GM18499 (cell line): ENCODE measurements at regions not wholly inside any gene's neighbourhood (a gene's known extent, or its start where the extent isn't known, plus 50 kb on each side); places are given as distances from the start of the nearest gene placed in this dataset.
"Not testable (repeated sequence)": the region's sequence is repeated elsewhere in the genome, so short reads cannot be mapped to it uniquely, and the experiment has no call there.

Source experiments
- ATAC-seq: cut with Tn5 transposase; IDR thresholded peaks from one replicate; pipeline ENCODE4 v1.9.1; 2021; ENCODE audit warnings: moderate number of reproducible peaks; ENCODE audit not compliant: insufficient read depth, unreplicated experiment

DNA sequence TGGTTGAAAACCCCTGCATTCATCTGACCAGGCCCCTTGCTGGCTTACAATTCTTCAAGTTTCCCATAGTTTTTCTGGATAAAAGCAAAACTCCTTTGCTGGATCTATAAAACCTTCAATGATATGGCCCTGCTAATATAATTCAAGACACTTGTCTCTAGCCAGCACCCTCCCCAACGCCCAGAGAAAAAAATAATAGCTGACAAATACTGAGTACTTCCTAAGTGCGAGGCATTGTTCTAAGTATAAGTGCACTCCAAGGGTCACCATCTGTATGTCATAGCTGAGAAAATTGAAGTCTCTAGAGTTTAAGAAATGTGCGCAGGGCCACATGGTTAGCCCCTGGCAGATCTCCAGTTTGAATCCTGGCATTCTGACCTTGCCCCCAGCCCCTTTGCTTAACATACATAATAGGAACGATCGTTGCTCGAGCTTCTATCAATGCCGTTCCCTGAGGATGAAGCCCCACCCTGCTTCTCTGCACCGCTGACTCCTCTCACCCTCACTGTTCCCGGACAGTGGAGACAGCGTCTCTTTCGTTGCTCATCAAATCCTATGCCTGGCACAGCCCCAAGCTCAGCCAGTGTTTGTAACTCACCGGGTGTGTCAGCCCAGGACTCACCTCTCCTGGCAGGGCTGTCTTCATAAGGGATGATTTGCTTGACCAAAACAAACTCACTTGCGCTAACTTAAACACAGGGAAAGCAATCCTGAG, 377.1 kb upstream of the PROK2 start:
- ATAC-seq: no peak

DNA sequence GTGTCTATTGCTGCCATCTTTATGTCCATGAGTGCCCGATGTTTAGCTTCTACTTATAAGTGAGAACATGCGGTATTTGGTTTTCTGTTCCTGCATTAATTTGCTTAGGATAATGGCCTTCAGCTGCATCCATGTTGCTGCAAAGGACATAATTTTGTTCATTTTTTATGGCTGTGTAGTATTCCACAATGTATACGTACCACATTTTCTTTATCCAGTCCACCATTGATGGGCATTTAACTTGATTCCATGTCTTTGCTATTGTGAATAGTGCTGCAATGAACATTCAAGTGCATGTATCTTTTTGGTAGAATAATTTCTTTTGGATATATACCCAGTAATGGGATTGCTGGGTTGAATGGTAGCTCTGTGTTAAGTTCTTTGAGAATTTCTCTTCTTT, 376.3 kb upstream of the PROK2 start:
- ATAC-seq: not testable (repeated sequence)

DNA sequence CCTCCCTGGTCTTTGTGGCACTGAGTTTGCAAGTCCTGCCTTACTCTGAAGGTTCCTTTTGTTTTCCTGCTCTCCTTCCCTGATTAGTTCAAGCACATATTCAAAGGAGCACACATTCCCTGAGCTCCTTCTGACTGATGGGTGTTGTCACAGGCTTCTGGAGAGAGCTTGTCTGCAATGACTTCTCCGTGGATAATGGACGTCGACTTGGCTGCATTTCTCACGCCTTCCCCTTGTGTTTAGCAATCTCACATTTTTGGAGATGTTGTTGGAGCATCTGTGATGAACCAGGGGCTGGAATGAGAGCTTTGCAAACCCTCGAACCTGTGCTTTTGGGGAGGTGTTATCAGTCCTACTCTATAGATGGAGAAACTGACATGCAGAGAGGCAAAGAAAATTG, 375.4 kb upstream of the PROK2 start:
- ATAC-seq: no peak

GRCh38 chr3:72159487-72159886, 374.5 kb upstream of the PROK2 start:
- no peak for ATAC-seq

DNA sequence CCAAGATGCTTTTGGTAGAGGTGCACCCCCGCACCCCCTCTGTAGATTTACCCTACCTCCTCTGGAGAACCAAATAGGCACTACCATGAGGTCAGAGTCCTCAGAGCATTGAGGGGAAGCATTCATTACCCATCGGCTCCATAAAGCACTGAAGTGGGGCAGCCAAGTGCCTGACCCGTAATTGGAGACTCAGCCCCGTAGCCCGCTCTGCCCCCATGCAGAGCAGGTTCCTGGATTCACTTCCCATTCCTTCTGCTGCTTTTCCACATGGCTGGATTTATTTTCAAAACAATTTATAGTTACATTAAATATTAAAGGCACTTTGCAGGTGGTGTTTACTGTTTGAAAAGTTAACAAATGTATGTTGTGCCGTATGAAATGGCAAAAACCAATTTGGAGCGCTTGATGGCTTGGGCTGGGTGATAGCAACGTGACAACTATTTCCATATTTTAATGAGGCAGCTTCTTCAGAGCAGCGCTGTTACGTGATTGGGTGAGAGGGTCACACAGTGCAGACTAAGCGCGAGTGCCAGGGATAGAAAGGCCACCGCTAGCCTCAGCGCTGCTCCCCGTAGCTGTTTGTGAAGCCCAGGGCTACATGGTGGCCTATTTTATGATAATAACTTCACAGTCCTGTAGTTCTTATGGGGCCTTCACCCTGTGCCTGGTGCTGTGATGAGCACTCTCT, 373.8 kb upstream of the PROK2 start:
- ATAC-seq: no peak

GRCh38 chr3:72157748-72158638, 373.0 kb upstream of the PROK2 start:
- no peak for ATAC-seq

DNA sequence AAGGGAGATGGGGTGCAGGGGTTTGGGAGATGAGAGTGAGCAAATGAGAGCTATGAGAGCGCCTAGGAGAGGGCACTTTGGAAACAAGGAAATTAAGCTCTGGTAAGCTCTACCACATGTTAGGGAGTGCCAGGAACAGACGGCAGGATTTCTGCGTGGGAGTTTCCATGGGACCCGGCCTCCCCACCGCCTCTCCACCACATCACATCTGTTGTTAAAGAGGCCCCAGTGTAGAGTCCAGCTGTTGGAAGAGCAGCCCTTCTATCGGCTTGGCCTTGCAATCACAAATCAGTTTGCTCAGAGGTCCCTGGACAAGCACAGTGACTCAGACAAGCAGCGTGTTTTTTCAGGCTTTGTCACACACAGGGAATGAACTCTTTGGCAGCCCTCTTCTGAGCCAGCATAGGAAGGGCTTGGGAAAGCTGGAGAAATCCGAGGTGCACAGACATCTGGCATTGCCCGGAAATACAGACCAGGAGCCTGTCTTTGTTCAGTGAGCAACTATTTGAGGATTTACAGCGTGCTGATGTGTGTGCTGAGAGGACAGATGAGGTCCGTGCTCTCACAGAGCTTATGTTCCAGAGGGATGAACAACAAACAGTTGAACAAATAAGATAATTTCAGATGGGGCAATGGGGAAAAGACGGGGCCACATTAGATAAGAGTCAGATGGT, 370.6 kb upstream of the PROK2 start:
- no peak for ATAC-seq

- no peak for ATAC-seq
Measured at GRCh38 chr3:72154391-72155335, 369.7 kb upstream of the PROK2 start.

DNA sequence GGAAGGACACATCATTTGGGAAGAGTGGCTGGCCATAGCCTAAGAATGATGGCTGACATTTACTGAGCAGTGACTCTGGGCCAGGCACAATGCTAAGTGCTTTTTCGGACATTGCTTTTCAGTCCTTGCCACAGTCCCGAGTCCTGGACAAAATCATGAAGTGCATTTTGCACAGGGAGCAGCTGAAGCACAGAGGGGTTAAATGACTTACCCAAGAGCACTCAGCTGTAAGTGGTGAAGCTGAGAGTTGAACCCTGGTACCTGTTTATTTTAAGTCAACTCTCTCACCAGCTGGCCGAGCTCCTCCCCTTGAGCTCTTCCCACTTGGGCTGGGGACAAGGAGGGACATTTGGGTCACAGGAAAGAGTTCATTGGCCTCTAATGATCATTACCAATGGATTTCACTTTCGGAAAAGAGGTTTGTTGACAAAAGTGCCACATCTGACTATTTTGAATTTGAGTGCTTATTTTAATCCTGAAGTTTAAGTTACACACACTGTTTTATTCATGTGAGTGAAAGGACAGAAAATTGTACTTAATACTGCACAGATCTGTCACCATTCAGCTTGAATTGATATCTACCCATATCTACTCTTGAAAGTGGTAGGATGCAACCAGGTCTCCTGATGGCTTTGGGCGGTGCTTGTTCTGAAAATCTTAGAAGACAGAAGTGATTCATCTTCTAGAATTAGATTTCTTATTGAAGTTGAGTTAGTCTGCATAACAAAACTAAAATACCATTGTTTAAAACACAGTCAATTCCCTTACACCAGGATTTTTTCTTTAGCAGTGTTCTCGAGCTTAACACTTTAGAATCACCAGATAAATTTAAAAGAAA, 368.7 kb upstream of the PROK2 start:
- no peak for ATAC-seq

GRCh38 chr3:72152551-72153476, 367.9 kb upstream of the PROK2 start:
- no peak for ATAC-seq

- ATAC-seq: no peak
Measured at GRCh38 chr3:72151465-72152238, 366.7 kb upstream of the PROK2 start.

- no peak for ATAC-seq
Measured at GRCh38 chr3:72150634-72151412, 365.9 kb upstream of the PROK2 start.

DNA sequence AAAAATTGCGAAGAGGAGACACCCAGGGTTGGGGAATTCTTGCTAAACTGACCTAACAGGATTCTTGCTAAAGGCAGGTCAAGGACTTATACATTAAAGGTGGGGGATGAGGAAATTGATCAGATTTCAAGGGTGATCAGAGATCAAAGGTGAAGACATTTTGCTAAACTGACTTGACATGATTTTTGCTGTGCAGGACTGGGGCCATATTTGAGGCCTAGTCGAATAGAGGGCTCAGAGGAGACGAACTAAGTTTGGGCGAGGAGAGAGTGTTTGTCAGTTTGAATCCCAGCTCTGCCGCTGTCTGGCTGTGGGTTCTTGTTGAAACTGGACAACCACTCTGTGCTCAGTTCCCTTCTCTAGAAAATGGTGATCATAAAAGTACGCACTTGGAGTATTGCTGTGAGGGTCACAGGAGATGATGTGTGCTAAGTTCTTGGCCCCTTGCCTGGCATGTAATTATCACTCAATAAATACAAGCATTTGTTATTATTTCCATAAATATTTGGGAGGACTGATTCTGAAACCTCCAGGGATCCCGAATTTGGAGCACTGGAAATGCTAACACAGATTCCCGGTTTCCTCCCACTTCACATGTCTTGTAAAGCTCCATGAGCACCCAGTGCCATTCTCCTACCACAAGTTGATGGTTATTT, 364.8 kb upstream of the PROK2 start:
- no peak for ATAC-seq

- ATAC-seq: no peak
Measured at GRCh38 chr3:72147600-72147999, 362.7 kb upstream of the PROK2 start.

GRCh38 chr3:72145506-72146380, 360.8 kb upstream of the PROK2 start:
- no peak for ATAC-seq
